Spleen (tissue), 11 donors: ENCODE measurements at regions not wholly inside any gene's neighbourhood (a gene's known extent, or its start where the extent isn't known, plus 50 kb on each side); places are given as distances from the start of the nearest gene placed in this dataset.

ENCODE experiments used
- DNase-seq: peaks from one replicate; pipeline ENCODE4 v3.0.0-alpha.2; 2020
- H3K27ac ChIP-seq, 8 donors: fragments of 200-600 bp; sonication (generic) in 7 of 8; 1 replicate in 4 of 8; 2 replicates in 4 of 8; pipeline versions ENCODE4 v1.5.0 to v1.8.0; 2016 to 2021; ENCODE audit warnings: inconsistent platforms in 4 of 8, mild to moderate bottlenecking in 4 of 8, moderate library complexity in 1 of 8
- H3K27me3 ChIP-seq, 7 donors: fragments of 200-600 bp; sonication (generic) in 6 of 7; replicated peaks in 1 of 7; 1 replicate in 4 of 7; 2 replicates in 3 of 7; pipeline versions ENCODE4 v1.5.0 to v1.8.0; 2016 to 2021; ENCODE audit warnings: inconsistent platforms in 3 of 7, mild to moderate bottlenecking in 1 of 7
- H3K36me3 ChIP-seq, 6 donors: fragments of 200-600 bp; sonication (generic) in 5 of 6; 1 replicate in 4 of 6; 2 replicates in 2 of 6; pipeline versions ENCODE4 v1.5.0 to v1.8.0; 2016 to 2021; ENCODE audit warnings: inconsistent platforms in 2 of 6
- H3K4me1 ChIP-seq, 6 donors: fragments of 200-600 bp; sonication (generic) in 5 of 6; 1 replicate in 3 of 6; 2 replicates in 3 of 6; pipeline versions ENCODE4 v1.5.0 to v1.8.0; 2016 to 2021; ENCODE audit warnings: inconsistent platforms in 3 of 6
- H3K4me3 ChIP-seq, 8 donors: fragments of 200-600 bp; sonication (generic) in 7 of 8; 1 replicate in 4 of 8; 2 replicates in 4 of 8; pipeline versions ENCODE4 v1.5.0 to v1.8.0; 2016 to 2021; ENCODE audit warnings: inconsistent platforms in 4 of 8, mild to moderate bottlenecking in 4 of 8, moderate library complexity in 2 of 8
- H3K9me3 ChIP-seq, 8 donors: fragments of 200-600 bp; sonication (generic) in 7 of 8; 1 replicate in 4 of 8; 2 replicates in 4 of 8; pipeline versions ENCODE4 v1.5.0 to v1.8.0; 2016 to 2021; ENCODE audit warnings: inconsistent platforms in 4 of 8
- CTCF ChIP-seq, 11 experiments: fragments of 200-600 bp in 7 of 11; fragments of 450-650 bp in 4 of 11; sonication (generic) in 4 of 11; IDR thresholded peaks in 8 of 11; conservative IDR thresholded peaks in 3 of 11; 1 replicate in 7 of 11; 2 replicates in 4 of 11; pipeline versions ENCODE4 v1.4.0 to v1.8.0; 2016 to 2021; ENCODE audit warnings: antibody characterized with exemption in 11 of 11, inconsistent platforms in 4 of 11, mild to moderate bottlenecking in 1 of 11
- POLR2A ChIP-seq, 3 donors: fragments of 450-650 bp; IDR thresholded peaks; one replicate each; pipeline ENCODE4 v1.5.1; 2017; ENCODE audit warnings: antibody characterized with exemption in 3 of 3, mild to moderate bottlenecking in 1 of 3
- POLR2AphosphoS5 ChIP-seq, 3 donors: sonication (generic); formaldehyde crosslinking; IDR thresholded peaks; one replicate each; pipeline ENCODE4 v1.5.1; 2017; ENCODE audit warnings: antibody characterized with exemption in 3 of 3
- WGBS, 5 donors: extraction: QIAGEN DNeasy Blood & Tissue Kit in 3 of 5; methylation state at CpG; one replicate each; pipeline versions ENCODE4 v1.1.5 to v1.1.7; 2013 to 2018; 5-methylcytosine and 5-hydroxymethylcytosine counted together
- intact Hi-C: fragments of 100-400 bp; cut with DNase I; formaldehyde crosslinking; loops from one replicate; pipeline ENCODE4 v1.15.0; 2023; ENCODE audit warnings: low total_unique reads
- donor health status: healthy with polysubstance abuse.
- donor health status: DM: no; HTN: no; CAD: no; lungs with moderate emphysema.
- donor health status: DM: no; HTN: no; CAD: no.
- donor health status: Bipolar disorder and iron deficiency.
- donor health status: healthy.
- donor health status: DM: no; HTN: no; CAD: no.
- donor health status: DM: yes; HTN: yes; CAD: no.

GRCh38 chr1:96538883-96539282 lies 182.7 kb upstream of the PTBP2 start:
- WGBS, 5 donors: 72 to 79% (median 74%) methylated on average over 5 of the region's 5 CpGs
- TF ChIP-seq CTCF (IDR thresholded peaks at IDR 0.05 in 8 of 11, conservative IDR thresholded peaks at IDR 0.05 in 3 of 11) (no peak), POLR2AphosphoS5 (IDR thresholded peaks at IDR 0.05) (peak in 1 of 3 donors; percentile 36)
- peak overlapping the region; percentile 13 to 78 (median 58) for H3K27ac ChIP-seq
- no peak overlapping the region for H3K4me3 ChIP-seq
- no peaks in the 10 kb centered on the region for H3K9me3 ChIP-seq
- no peaks in the 10 kb centered on the region for H3K27me3 ChIP-seq
- no peak for DNase-seq
- intact Hi-C loops: no loop called here
- H3K4me1 ChIP-seq: peaks cover 0 to 3% (median 0%) of the 10 kb centered on the region in 6 donors
- no peaks in the 10 kb centered on the region for H3K36me3 ChIP-seq

GRCh38 chr1:96541491-96541890 lies 180.1 kb upstream of the PTBP2 start:
- H3K36me3 ChIP-seq: no peaks in the 10 kb centered on the region
- H3K4me1 ChIP-seq: peaks cover 0 to 3% (median 0%) of the 10 kb centered on the region in 6 donors
- 92 to 96% (median 95%) methylated on average over 2 of the region's 2 CpGs for WGBS, 5 donors
- no peaks in the 10 kb centered on the region for H3K27me3 ChIP-seq
- TF ChIP-seq POLR2AphosphoS5 (IDR thresholded peaks at IDR 0.05): no peak
- TF ChIP-seq POLR2A (IDR thresholded peaks at IDR 0.05): no peak
- TF ChIP-seq CTCF (IDR thresholded peaks at IDR 0.05 in 8 of 11, conservative IDR thresholded peaks at IDR 0.05 in 3 of 11): no peak
- H3K9me3 ChIP-seq: no peaks in the 10 kb centered on the region
- intact Hi-C loops: no loop called here
- H3K27ac ChIP-seq: no peak overlapping the region
- H3K4me3 ChIP-seq: no peak overlapping the region
- DNase-seq: no peak

- H3K36me3 ChIP-seq: no peaks in the 10 kb centered on the region
- 87 to 92% (median 91%) methylated on average over 6 of the region's 6 CpGs for WGBS, 5 donors
- DNase-seq: no peak
- TF ChIP-seq POLR2AphosphoS5 (IDR thresholded peaks at IDR 0.05) (no peak), CTCF (IDR thresholded peaks at IDR 0.05 in 8 of 11, conservative IDR thresholded peaks at IDR 0.05 in 3 of 11) (no peak), POLR2A (IDR thresholded peaks at IDR 0.05) (no peak)
- no peaks in the 10 kb centered on the region for H3K4me1 ChIP-seq
- H3K27ac ChIP-seq: no peak overlapping the region
- H3K9me3 ChIP-seq: no peaks in the 10 kb centered on the region
- intact Hi-C loops: no loop called here
- no peaks in the 10 kb centered on the region for H3K27me3 ChIP-seq
- H3K4me3 ChIP-seq: no peak overlapping the region
Measured at GRCh38 chr1:96544051-96544830, 177.3 kb upstream of the PTBP2 start.

- 52 to 97% (median 74%) methylated on average over 1 of the region's 1 CpG for WGBS, 5 donors
- intact Hi-C loops: no loop called here
Measured at GRCh38 chr1:96544831-96545221, 176.8 kb upstream of the PTBP2 start.

More at GRCh38 chr1:96544831-96545221, 176.8 kb upstream of the PTBP2 start:
- no peaks in the 10 kb centered on the region for H3K9me3 ChIP-seq
- no peak overlapping the region for H3K4me3 ChIP-seq
- H3K27me3 ChIP-seq: no peaks in the 10 kb centered on the region
- no peak for DNase-seq
- no peak overlapping the region for H3K27ac ChIP-seq
- no peaks in the 10 kb centered on the region for H3K4me1 ChIP-seq
- no peaks in the 10 kb centered on the region for H3K36me3 ChIP-seq
- TF ChIP-seq POLR2AphosphoS5 (IDR thresholded peaks at IDR 0.05) (no peak), POLR2A (IDR thresholded peaks at IDR 0.05) (no peak), CTCF (IDR thresholded peaks at IDR 0.05 in 8 of 11, conservative IDR thresholded peaks at IDR 0.05 in 3 of 11) (no peak)
